Activated CD8-positive, alpha-beta T cell treated with anti-CD3 and anti-CD28 coated beads for 36 hours (primary cell): ENCODE measurements at regions not wholly inside any gene's neighbourhood (a gene's known extent, or its start where the extent isn't known, plus 50 kb on each side); places are given as distances from the start of the nearest gene placed in this dataset.

ENCODE experiments used
- ATAC-seq: fragments of 200-7000 bp; cut with Tn5 transposase; one replicate; pipeline ENCODE4 v1.10.0; 2021; ENCODE audit warnings: mild to moderate bottlenecking, moderate library complexity
- CTCF ChIA-PET: fragments of 350-600 bp; sonication (Branson Sonifier 250); formaldehyde crosslinking; loops from one replicate; lab custom pipeline; 2021; ENCODE audit warnings: antibody characterized with exemption; lab: Charles Lee
- POLR2A ChIA-PET: fragments of 350-600 bp; sonication (Branson Sonifier 250); formaldehyde crosslinking; loops from one replicate; lab custom pipeline; 2021; ENCODE audit warnings: antibody characterized with exemption; lab: Charles Lee
- DNase-seq: peaks from one replicate; pipeline ENCODE4 v3.0.0-alpha.2; 2020
- H3K27ac Mint-ChIP-seq: one replicate; pipeline ENCODE4 v1.8.0; 2021; ENCODE audit warnings: mild to moderate bottlenecking, mixed read lengths
- H3K27me3 Mint-ChIP-seq: one replicate; pipeline ENCODE4 v1.8.0; 2021; ENCODE audit warnings: mixed read lengths
- H3K36me3 Mint-ChIP-seq: one replicate; pipeline ENCODE4 v1.8.0; 2021; ENCODE audit warnings: low read depth, mixed read lengths
- H3K4me1 Mint-ChIP-seq: one replicate; pipeline ENCODE4 v1.8.0; 2021; ENCODE audit warnings: low read depth, mixed read lengths
- H3K4me3 Mint-ChIP-seq: one replicate; pipeline ENCODE4 v1.8.0; 2021; ENCODE audit warnings: mild to moderate bottlenecking, moderate library complexity, mixed read lengths
- H3K9me3 Mint-ChIP-seq: one replicate; pipeline ENCODE4 v1.8.0; 2021; ENCODE audit warnings: mixed read lengths
- intact Hi-C: fragments of 100-400 bp; cut with micrococcal nuclease; formaldehyde crosslinking; loops from one replicate; pipeline ENCODE4 v1.10.0; 2022
- TF ChIP-seq, protein P1 (sequence below): fragments of 200-600 bp; IDR thresholded peaks from one replicate; pipeline ENCODE4 v1.8.0; 2022; ENCODE audit warnings: antibody characterized with exemption, mild to moderate bottlenecking

DNA sequence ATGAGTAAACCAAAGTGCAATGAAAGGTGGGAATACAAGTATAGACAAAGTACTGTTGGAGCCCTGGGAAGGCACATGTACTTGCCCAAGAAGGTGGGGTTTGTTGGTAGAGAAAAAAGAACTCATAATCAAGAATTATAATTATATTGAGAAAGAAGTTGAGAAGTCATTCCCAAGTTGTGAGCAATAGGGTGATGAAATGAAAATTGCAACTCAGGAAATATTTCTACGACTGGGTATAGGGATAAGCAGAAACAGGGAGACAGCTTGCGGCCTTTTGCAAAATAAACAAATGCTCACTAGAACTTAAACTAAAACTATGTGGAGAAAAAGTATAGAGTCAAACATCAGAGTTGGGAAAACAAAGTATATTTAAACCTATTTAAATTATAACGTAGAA, 250.7 kb upstream of the FAM83B start:
- Mint-ChIP-seq H3K4me3 (no peak overlapping the region), H3K27ac (no peak overlapping the region), H3K4me1 (no peaks in the 10 kb centered on the region), H3K27me3 (no peaks in the 10 kb centered on the region), H3K9me3 (peaks cover 2% of the 10 kb centered on the region), H3K36me3 (no peaks in the 10 kb centered on the region)
- intact Hi-C loops = no loop called here
- ChIA-PET CTCF (no interaction called here), POLR2A (no interaction called here)
- DNase-seq (no peak), ATAC-seq (no peak)
- TF ChIP-seq, protein P1, sequence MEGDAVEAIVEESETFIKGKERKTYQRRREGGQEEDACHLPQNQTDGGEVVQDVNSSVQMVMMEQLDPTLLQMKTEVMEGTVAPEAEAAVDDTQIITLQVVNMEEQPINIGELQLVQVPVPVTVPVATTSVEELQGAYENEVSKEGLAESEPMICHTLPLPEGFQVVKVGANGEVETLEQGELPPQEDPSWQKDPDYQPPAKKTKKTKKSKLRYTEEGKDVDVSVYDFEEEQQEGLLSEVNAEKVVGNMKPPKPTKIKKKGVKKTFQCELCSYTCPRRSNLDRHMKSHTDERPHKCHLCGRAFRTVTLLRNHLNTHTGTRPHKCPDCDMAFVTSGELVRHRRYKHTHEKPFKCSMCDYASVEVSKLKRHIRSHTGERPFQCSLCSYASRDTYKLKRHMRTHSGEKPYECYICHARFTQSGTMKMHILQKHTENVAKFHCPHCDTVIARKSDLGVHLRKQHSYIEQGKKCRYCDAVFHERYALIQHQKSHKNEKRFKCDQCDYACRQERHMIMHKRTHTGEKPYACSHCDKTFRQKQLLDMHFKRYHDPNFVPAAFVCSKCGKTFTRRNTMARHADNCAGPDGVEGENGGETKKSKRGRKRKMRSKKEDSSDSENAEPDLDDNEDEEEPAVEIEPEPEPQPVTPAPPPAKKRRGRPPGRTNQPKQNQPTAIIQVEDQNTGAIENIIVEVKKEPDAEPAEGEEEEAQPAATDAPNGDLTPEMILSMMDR = no peak

DNA sequence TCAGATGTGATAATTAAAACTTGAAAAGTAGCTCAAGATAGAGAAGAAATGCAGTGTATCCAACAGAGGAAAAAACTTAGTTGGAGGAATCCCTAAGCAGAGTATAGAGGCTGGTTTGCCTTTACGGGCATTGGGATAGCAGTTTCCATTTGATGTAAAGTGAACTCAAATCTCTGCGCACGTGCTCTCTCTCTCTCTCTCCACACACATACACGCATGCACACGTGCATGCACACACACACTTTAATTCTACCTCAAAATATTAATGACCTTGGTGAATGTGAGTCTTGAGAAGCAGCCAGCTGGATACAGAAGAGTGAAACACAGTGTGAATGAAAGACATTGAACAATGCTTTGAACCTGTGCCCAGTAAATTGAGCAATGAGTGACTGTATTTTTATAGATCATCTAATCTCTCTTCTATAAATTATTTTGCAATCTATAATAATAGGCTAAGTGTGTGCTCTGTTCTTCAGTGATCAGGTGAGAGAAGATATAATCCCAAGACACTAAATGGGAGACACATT, 247.7 kb upstream of the FAM83B start:
- no peak for DNase-seq
- H3K27ac Mint-ChIP-seq = no peak overlapping the region
- CTCF ChIA-PET = no interaction called here

DNA sequence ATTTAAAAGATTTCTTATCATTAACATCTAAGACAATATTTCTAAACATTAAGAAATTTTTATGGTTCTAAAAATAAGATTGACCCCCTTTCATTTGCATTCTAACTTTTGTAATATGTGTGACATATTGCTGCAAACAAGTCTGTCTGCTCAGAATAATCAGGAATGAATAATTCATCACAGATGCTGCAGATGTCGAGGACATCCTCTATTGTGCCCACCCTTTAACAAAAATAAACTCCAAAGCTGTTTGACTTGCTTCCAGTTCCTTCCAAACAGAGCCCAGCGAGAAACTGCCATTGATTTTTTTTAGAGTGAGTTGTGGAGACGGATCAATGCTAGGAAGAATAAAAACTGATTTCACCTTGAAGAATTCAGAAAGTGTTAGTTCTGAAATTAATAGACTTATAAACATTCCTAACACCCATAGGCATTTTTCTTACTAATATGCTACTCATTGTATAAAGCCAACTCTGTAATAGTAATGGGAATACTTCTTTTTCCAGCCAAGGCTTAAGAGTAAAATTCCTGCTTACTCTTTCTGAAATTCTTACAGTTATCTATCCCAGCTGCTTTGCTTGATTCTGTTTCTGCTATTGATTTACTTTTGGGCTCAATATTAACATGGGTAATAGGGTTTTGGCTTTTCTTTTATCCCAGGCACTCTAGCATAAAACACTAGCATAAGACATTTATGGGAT, 244.8 kb upstream of the FAM83B start:
- intact Hi-C loops = no loop called here
- Mint-ChIP-seq H3K4me1 (no peaks in the 10 kb centered on the region), H3K4me3 (no peak overlapping the region), H3K27ac (no peak overlapping the region), H3K9me3 (peaks cover 5% of the 10 kb centered on the region), H3K27me3 (no peaks in the 10 kb centered on the region), H3K36me3 (no peaks in the 10 kb centered on the region)
- ATAC-seq (no peak), DNase-seq (no peak)
- TF ChIP-seq, protein P1 = no peak
- ChIA-PET POLR2A (no interaction called here), CTCF (no interaction called here)

More for the DNA sequence above, 247.7 kb upstream of the FAM83B start:
- Mint-ChIP-seq H3K4me1 (no peaks in the 10 kb centered on the region), H3K9me3 (peaks cover 2% of the 10 kb centered on the region), H3K27me3 (no peaks in the 10 kb centered on the region), H3K4me3 (no peak overlapping the region), H3K36me3 (no peaks in the 10 kb centered on the region)
- ATAC-seq = no peak
- POLR2A ChIA-PET = no interaction called here
- TF ChIP-seq, protein P1 = no peak
- intact Hi-C loops = no loop called here

DNA sequence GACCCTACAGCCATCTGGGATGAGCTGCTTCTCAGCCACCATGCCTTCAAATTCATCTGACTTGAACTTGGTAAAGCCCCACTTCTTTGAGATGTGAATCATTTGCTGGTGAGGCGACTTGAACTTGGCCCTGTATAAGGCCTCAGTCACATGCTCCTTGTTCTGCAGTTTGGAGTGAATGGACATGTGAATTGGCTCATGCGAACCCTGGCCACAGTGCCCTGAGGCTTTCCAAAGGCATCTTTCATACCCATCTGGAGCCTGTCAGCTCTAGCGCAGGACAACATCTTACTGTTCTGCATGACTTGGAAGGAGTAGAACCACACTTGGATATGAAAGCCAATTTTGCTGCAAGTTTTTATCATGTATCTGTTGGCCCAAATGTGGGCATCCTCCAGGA, 244.0 kb upstream of the FAM83B start:
- intact Hi-C loops = no loop called here
- Mint-ChIP-seq H3K36me3 (no peaks in the 10 kb centered on the region), H3K27ac (no peak overlapping the region), H3K27me3 (no peaks in the 10 kb centered on the region), H3K4me1 (no peaks in the 10 kb centered on the region), H3K9me3 (peaks cover 5% of the 10 kb centered on the region), H3K4me3 (no peak overlapping the region)
- no peak for ATAC-seq
- TF ChIP-seq, protein P1 = no peak
- ChIA-PET CTCF (no interaction called here), POLR2A (no interaction called here)
- no peak for DNase-seq

DNA sequence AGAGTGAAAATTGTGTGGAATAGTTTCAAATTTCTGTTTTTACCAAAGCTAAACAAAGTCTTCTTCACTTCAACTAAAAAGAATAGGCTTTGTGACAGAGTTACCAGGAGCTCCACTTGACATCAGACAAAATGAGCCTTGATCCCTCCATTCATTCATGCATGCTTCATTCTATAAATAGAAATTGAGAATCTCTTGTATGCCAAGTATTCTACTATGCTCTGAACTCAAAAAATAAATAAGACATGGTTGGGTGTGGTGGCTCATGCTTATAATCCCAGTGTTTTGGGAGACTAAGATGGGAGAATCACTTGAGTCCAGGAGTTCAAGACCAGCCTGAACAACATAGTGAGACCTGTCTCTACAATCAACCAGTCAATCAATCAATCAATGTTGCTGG, 236.6 kb upstream of the FAM83B start:
- H3K4me1 Mint-ChIP-seq = no peaks in the 10 kb centered on the region
- ChIA-PET POLR2A (no interaction called here), CTCF (no interaction called here)
- no peaks in the 10 kb centered on the region for H3K36me3 Mint-ChIP-seq
- H3K4me3 Mint-ChIP-seq = no peak overlapping the region
- H3K9me3 Mint-ChIP-seq = no peaks in the 10 kb centered on the region
- no peak overlapping the region for H3K27ac Mint-ChIP-seq
- no peaks in the 10 kb centered on the region for H3K27me3 Mint-ChIP-seq
- ATAC-seq (no peak), DNase-seq (no peak)
- TF ChIP-seq, protein P1 = no peak
- intact Hi-C loops = no loop called here
